NCI-H446 treated with DMSO at 0.1 percent for 48 hours (cell line): ENCODE measurements at regions not wholly inside any gene's neighbourhood (a gene's known extent, or its start where the extent isn't known, plus 50 kb on each side); places are given as distances from the start of the nearest gene placed in this dataset.
"Not testable (repeated sequence)": the region's sequence is repeated elsewhere in the genome, so short reads cannot be mapped to it uniquely, and the experiment has no call there.

Experiments used
- DNase-seq: peaks from one replicate; lab custom pipeline; 2025; lab: John Stamatoyannopoulos, UW

- no peak for DNase-seq
Measured at GRCh38 chr3:34056951-34057390, 258.5 kb downstream of the PDCD6IP start.

DNA sequence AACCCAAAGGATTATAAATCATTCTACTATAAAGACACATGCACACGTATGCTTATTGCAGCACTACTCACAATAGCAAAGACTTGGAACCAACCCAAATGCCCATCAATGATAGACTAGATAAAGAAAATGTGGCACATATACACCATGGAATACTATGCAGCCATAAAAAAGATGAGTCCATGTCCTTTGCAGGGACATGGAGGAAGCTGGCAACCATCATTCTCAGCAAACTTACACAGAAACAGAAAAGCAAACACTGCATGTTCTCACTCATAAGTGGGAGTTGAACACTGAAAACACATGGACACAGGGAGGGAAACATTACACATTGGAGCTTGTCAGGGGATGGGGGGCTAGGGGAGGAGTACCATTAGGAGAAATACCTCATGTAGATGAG is 262.6 kb downstream of the PDCD6IP start:
- DNase-seq, result not testable (repeated sequence)

DNA sequence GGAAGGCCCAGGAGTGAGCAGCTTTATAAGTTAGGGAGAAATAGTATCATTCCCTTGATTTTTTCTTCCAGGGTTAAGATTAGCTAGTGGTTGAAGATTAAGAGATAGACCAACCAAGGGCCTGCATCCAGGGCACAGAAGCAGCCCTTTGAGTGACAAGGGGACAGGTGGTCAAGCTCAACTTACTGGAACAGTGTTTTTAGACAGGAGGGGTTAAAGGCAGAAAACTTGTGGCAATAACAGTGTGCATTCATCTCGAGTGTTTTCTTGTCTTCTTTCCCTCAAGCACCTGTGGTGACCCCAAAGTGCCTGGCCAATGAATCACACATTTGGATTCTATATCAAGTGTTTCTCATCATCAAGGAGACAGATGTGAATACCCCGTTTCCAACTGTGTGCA is 267.5 kb downstream of the PDCD6IP start:
- DNase-seq, result no peak

- no peak for DNase-seq
Measured at GRCh38 chr3:34066328-34066727, 267.9 kb downstream of the PDCD6IP start.

- no peak for DNase-seq
Measured at GRCh38 chr3:34066999-34067398, 268.6 kb downstream of the PDCD6IP start.

- DNase-seq, result no peak
Measured at GRCh38 chr3:34067536-34068051, 269.2 kb downstream of the PDCD6IP start.

GRCh38 chr3:34068505-34068904 is 270.1 kb downstream of the PDCD6IP start:
- no peak for DNase-seq

- DNase-seq, result no peak
Measured at GRCh38 chr3:34070831-34071585, 272.6 kb downstream of the PDCD6IP start.

DNA sequence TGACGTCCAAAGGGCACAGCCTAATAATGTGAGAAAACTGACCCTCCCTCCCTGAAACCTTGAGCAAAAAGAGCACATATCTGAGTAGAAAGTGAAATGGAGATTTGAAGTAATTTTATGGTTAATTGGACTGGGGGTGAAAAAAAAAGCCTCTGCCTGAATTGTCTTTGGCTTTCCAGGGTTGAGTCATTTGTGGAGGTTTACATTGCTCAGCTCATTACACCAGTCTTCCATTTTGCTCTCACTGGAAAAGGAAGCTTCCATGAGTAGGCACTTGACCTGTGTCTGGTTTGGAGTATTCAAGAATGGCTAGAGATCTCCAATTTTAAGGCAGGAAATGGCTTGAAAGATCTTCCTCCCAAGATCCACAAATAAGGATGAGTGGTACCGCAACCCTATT is 273.9 kb downstream of the PDCD6IP start:
- DNase-seq, result no peak

- no peak for DNase-seq
Measured at GRCh38 chr3:34073111-34073510, 274.7 kb downstream of the PDCD6IP start.

DNA sequence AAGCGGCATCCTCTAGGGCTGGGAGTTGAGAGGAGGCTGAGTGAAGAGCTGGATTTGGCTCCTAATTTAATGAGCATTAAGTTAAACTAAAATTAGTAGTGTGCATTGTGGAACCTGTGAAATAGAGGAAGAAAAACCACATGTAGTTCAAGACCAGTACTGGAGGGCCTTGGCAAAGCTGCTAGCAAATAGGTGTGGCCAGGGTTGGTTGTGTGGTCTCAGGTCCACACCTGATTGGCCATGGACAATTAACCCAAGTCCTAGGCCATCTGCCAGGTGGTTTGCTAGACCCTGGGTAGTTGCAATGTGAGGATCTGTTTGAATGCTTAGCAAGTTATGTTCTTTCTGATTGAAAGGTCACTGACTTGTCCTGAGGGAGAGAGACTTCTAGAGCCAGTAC is 275.5 kb downstream of the PDCD6IP start:
- no peak for DNase-seq

DNA sequence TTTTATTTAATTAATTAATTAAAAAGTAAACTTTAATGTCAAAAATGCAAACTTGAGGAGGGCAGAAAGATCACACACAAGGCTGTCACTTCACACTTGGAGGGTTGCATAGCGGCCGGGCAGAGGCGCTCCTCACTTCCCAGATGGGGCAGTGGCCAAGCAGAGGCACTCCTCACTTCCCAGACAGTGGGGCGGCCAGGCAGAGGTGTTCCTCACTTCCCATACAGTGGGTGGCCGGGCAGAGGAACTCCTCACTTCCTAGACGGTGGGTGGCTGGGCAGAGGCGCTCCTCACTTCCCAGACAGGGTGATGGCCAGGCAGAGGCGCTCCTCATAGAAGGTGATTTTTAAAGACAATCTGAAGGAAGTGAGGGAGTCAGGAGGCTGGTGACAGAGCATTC is 277.5 kb downstream of the PDCD6IP start:
- no peak for DNase-seq

- DNase-seq, result no peak
Measured at GRCh38 chr3:34077417-34078195, 279.2 kb downstream of the PDCD6IP start.

GRCh38 chr3:34078418-34078817 is 280.0 kb downstream of the PDCD6IP start:
- no peak for DNase-seq

DNA sequence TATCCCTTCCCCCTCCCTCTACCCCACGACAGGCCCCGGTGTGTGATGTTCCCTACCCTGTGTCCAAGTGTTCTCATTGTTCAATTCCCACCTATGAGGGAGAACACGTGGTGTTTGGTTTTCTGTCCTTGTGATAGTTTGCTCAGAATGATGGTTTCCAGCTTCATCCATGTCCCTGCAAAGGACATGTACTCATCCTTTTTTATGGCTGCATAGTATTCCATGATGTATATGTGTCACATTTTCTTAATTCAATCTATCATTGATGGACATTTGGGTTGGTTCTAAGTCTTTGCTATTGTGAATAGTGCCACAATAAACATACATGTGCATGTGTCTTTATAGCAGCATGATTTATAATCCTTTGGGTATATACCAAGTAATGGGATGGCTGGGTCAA is 281.4 kb downstream of the PDCD6IP start:
- not testable (repeated sequence) for DNase-seq

DNA sequence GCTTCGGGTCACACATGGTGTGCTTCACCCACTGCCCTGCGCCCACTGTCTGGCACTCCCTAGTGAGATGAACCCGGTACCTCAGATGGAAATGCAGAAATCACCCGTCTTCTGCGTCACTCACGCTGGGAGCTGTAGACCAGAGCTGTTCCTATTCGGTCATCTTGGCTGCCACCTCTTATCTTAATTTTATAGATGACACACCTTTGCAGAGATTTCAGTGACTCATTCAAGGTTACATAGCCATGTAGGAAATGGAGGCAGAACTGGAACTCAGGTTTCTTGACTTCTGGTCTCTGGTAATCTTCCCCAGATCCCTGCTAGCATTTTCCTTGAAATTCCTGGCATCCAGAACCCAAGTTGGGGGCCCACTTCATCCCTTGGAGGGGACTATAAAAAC is 291.9 kb downstream of the PDCD6IP start:
- not testable (repeated sequence) for DNase-seq

DNA sequence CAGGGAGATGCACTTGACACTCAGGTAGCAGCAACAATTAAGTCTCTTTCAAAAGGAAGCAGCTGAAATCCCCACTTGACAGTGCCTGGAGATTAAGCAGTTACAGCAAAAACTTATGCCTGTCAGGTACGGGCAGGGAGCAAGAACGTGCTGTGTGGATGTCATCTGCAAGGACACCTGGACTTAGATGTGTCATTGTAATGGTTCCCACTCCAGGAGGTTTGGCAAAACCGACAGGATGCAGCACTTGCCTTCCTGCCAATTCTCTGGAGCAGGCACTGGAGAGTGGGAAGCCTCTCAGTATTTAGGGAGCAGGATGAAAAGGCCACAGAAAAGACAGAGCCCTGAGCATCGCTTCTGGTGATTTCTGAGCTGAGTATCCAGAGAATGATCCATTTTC is 292.4 kb downstream of the PDCD6IP start:
- no peak for DNase-seq

DNA sequence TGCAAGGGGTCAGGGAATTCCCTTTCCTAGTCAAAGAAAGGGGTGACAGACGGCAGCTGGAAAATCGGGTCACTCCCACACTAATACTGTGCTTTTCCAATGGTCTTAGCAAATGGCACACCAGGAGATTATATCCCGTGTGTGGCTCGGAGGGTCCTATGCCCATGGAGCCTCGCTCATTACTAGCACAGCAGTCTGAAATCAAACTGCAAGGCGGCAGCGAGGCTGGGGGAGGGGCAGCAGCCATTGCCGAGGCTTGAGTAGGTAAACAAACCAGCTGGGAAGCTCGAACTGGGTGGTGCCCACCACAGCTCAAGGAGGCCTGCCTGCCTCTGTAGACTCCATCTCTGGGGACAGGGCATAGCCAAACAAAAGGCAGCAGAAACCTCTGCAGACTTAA is 295.9 kb downstream of the PDCD6IP start:
- DNase-seq, result not testable (repeated sequence)

- no peak for DNase-seq
Measured at GRCh38 chr3:34102288-34102687, 303.9 kb downstream of the PDCD6IP start.

DNA sequence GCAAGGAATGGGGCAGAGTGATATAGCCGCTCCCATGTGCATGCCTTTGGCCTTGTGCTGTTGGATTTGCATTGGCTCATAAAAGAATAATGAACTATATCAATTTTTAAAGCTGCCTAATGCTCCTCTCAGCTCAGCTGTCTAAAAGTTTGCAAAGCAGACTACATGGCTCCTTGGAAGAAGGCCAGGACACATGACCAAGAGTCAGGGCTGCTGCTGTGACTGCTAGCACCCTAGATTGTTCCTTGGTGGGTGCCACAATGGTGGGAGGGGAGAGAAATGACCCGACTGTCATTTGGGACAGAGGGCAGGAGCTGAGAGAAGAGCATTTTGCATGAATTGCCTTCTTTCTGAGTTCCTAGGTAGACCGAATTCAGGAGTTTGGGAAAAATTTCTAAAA is 307.9 kb downstream of the PDCD6IP start:
- DNase-seq, result no peak

GRCh38 chr3:34106879-34107278 is 308.4 kb downstream of the PDCD6IP start:
- no peak for DNase-seq

- no peak for DNase-seq
Measured at GRCh38 chr3:34107669-34108068, 309.2 kb downstream of the PDCD6IP start.

GRCh38 chr3:34109021-34109420 is 310.6 kb downstream of the PDCD6IP start:
- no peak for DNase-seq
